Loucy (cell line): ENCODE measurements at regions not wholly inside any gene's neighbourhood (a gene's known extent, or its start where the extent isn't known, plus 50 kb on each side); places are given as distances from the start of the nearest gene placed in this dataset.

Source experiments
- EZH2phosphoT487 ChIP-seq: fragments of 200-600 bp; IDR thresholded peaks from 2 replicates; pipeline ENCODE4 v1.6.1; 2018; ENCODE audit warnings: antibody characterized with exemption, mild to moderate bottlenecking, moderate library complexity, borderline replicate concordance
- TF ChIP-seq, protein P1 (sequence below): fragments of 200-600 bp; sonication (generic); conservative IDR thresholded peaks from 2 replicates; pipeline ENCODE4 v1.5.1; 2014; ENCODE audit warnings: mild to moderate bottlenecking, antibody characterized with exemption, low read length

DNA sequence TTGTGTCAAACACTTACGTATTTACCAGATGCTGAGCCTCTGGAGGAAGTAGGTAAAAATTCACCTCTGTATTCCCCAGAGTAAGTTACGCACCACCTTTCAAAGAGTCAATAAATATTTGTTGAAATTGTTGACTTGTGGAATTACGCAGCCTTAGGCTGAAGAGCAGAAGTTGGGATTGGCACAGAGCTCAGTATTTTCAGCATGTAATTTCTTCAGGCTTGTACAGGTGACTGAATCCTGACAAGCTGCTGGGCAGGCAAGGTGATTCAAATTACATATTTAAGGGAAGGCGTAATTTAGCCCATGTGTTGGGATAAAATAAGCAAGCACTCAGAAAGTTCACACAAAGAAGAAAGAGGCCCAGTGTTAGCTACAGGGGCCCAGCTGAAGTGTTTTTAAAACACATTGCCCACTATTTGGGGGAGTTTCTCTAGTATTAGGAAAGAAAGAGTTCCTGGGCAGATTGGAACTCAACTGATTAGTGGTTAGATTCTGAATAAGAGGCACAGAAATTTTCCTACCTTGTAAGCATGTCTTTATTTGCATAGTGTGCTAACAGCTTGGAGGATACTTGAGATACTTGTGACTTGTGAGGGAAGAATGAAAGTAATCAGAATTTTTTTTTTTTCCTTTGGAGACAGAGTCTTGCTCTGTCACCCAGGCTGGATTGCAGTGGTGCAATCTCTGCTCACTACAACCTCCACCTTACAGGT, 165.3 kb upstream of the FBXL7 start:
- TF ChIP-seq, protein P1, sequence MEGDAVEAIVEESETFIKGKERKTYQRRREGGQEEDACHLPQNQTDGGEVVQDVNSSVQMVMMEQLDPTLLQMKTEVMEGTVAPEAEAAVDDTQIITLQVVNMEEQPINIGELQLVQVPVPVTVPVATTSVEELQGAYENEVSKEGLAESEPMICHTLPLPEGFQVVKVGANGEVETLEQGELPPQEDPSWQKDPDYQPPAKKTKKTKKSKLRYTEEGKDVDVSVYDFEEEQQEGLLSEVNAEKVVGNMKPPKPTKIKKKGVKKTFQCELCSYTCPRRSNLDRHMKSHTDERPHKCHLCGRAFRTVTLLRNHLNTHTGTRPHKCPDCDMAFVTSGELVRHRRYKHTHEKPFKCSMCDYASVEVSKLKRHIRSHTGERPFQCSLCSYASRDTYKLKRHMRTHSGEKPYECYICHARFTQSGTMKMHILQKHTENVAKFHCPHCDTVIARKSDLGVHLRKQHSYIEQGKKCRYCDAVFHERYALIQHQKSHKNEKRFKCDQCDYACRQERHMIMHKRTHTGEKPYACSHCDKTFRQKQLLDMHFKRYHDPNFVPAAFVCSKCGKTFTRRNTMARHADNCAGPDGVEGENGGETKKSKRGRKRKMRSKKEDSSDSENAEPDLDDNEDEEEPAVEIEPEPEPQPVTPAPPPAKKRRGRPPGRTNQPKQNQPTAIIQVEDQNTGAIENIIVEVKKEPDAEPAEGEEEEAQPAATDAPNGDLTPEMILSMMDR: no peak
- TF ChIP-seq EZH2phosphoT487: no peak
